Astrocyte (in vitro differentiated cells and primary cell): ENCODE measurements at regions not wholly inside any gene's neighbourhood (a gene's known extent, or its start where the extent isn't known, plus 50 kb on each side); places are given as distances from the start of the nearest gene placed in this dataset.

Source experiments
- CTCF ChIP-seq: IDR thresholded peaks from 2 replicates; pipeline ENCODE4 v1.5.1; 2011; ENCODE audit warnings: low read depth, mild to moderate bottlenecking, inconsistent platforms, low read length, moderate library complexity; ENCODE audit not compliant: insufficient read depth
- EZH2 ChIP-seq: IDR thresholded peaks from 2 replicates; pipeline ENCODE4 v1.6.1; 2012; ENCODE audit warnings: mild to moderate bottlenecking, low read length, inconsistent platforms; ENCODE audit not compliant: insufficient read depth

- TF ChIP-seq CTCF, result no peak
- TF ChIP-seq EZH2, result no peak
Measured at GRCh38 chr1:5460974-5461373, 531.3 kb downstream of the NPHP4 start.
